Stimulated activated naive CD8-positive, alpha-beta T cell treated with anti-CD3 and anti-CD28 coated beads, Interleukin-15, Interleukin-2, amounts not matched to agents 100 U/mL and 50 U/mL, for 24 hours (primary cell): ENCODE measurements at regions not wholly inside any gene's neighbourhood (a gene's known extent, or its start where the extent isn't known, plus 50 kb on each side); places are given as distances from the start of the nearest gene placed in this dataset.
"Not testable (repeated sequence)": the region's sequence is repeated elsewhere in the genome, so short reads cannot be mapped to it uniquely, and the experiment has no call there.

Experiments used
- ATAC-seq: fragments of 150-1000 bp; cut with Tn5 transposase; one replicate; pipeline ENCODE4 v1.10.0; 2021
- DNase-seq: peaks from one replicate; pipeline ENCODE4 v3.0.0; 2021

DNA sequence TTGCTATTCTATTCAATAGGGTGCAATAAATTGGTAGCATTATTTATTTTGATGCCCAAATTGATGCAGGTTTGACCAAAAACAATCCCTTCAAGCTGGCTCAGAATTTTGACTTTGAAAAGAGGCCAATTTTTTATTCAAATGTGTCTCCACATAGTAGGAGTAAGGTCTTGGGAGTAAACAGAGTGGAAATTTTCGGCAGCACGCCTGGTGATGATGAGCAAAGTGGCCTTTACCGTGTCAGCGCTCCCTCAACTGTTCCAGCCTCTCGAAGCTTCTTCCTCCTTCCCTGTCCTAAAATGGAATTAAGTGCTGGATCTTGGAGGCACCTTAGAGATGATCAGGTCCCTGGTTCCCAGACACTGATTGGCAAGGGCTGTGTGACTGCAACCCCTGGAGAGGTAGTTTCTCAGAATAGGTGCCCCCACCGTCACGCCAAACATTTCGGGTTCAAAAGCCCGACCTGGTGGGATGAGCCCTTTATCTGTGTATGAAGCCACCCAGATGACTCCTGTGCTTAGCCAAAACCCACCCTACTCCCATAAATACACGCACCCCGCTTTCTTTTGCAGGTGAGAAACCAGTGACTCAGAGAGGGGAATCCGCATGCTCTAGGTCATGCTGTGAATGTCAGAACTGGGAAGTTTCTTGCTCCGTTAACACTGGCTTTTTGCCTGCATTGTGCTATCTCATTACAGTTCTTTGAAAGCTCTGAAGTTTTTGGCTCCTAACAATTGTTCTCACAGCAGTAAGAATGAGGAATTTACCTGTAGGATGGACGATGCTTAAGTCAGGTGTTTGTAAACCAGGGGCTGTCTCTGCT lies 89.1 kb downstream of the CRYGS start:
- DNase-seq (no peak), ATAC-seq (no peak)

DNA sequence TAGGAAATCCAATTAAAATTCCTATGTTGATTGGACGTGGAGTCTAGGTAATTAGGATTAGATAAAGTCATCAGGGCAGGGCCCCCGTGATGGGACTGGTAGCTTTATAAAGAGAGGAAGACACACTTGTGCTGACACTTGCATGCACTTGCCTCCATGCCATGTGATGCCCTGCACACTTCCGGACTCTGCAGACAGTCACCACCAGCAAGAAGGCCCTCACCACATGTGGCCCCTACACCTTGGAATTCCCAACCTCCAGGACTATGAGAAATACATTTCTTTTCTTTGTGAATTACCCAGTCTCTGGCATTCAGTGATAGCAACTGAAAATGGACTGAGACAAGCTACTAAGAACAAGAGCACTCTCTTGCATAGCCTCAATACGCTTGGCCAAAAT lies 90.6 kb downstream of the CRYGS start:
- DNase-seq = no peak
- ATAC-seq = no peak

GRCh38 chr3:186452517-186452916 lies 90.5 kb upstream of the DGKG start:
- DNase-seq = no peak
- no peak for ATAC-seq

GRCh38 chr3:186451371-186451770 lies 89.3 kb upstream of the DGKG start:
- ATAC-seq (no peak), DNase-seq (no peak)

DNA sequence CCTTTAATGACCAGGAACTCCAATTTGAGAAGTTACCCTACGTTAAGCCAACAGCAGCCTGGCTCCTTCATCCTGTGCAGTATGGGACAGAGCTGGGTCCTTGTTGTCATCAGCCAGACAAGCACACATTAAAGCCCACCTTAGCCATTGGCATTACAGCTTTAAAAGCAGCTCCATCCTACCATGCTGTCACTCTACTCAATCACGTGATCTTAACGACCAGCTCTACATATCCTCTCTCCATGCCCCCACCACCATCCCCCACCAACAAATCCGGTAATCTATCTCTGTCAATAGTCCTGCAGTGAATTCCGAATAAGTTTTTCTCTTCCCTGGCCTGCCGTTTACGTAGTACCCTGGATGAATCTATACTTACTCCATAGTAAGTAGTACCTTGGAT lies 82.9 kb upstream of the DGKG start:
- DNase-seq = no peak
- no peak for ATAC-seq

GRCh38 chr3:186444288-186444687 lies 82.3 kb upstream of the DGKG start:
- ATAC-seq (no peak), DNase-seq (no peak)

DNA sequence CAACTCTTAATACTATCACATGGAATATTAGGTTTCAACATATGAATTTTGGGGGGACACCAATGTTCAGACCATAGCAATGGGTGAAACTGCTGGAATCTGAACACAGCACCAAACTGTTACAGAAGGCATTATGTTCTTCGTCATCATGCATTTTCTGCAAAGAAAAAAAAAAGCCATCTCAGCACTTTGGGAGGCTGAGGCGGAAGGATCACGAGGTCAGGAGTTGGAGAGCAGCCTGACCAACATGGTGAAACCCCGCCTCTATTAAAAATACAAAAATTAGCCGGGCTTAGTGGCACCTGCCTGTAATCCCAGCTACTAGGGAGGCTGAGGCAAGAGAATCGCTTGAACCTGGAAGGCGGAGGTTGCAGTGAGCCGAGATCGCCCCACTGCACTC lies 80.9 kb upstream of the DGKG start:
- ATAC-seq, DNase-seq: not testable (repeated sequence)

DNA sequence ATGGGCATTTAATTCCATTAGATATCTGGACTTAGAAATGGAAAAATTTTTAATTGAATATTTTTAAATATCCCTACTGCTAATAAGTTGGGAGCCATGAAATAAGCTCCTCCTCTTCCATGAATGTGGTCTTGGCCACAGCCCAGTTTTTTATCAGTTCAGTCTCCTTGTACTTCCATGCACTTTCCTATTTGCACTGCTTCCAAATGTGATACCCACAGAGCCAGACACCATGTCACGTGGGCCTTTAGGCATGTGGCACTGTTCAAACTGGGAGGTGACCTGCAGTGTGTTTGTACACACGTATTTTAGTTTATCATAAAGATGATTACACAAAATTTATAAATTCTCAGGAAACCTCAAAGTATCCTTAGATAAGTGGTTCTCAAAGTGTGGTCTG lies 80.1 kb upstream of the DGKG start:
- no peak for ATAC-seq
- DNase-seq = no peak

- DNase-seq (no peak), ATAC-seq (no peak)
Measured at GRCh38 chr3:186440891-186441290, 78.9 kb upstream of the DGKG start.

DNA sequence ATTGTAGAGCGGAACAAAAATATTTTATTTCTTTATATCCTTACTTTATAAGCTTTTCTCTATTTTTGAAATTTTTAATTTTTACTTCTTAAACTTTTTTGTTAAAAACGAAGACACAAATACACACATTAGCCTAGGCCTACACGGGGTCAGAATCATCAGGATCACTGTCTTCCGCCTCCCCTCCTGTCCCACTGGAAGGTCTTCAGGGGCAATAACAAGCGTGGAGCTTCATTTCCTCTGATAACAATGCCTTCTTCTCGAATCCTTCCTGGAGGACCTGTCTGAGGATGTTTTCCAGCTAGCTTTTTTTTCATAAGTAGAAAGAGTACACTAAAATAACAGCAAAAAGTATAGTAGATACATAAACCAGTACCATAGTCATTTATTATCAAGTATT lies 77.7 kb upstream of the DGKG start:
- no peak for ATAC-seq
- DNase-seq = no peak

DNA sequence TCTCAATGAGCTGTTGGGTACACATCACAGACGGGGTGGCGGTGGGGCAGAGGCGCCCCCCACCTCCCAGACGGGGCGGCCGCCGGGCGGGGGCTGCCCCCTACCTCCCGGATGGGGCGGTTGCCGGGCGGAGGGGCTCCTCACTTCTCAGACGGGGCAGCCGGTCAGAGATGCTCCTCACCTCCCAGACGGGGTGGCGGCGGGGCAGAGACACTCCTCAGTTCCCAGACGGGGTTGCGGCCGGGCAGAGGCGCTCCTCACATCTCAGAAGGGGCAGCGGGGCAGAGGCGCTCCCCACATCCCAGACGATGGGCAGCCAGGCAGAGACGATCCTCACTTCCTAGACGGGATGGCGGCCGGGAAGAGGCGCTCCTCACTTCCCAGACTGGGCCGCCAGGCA lies 73.3 kb upstream of the DGKG start:
- not testable (repeated sequence) for ATAC-seq, DNase-seq

DNA sequence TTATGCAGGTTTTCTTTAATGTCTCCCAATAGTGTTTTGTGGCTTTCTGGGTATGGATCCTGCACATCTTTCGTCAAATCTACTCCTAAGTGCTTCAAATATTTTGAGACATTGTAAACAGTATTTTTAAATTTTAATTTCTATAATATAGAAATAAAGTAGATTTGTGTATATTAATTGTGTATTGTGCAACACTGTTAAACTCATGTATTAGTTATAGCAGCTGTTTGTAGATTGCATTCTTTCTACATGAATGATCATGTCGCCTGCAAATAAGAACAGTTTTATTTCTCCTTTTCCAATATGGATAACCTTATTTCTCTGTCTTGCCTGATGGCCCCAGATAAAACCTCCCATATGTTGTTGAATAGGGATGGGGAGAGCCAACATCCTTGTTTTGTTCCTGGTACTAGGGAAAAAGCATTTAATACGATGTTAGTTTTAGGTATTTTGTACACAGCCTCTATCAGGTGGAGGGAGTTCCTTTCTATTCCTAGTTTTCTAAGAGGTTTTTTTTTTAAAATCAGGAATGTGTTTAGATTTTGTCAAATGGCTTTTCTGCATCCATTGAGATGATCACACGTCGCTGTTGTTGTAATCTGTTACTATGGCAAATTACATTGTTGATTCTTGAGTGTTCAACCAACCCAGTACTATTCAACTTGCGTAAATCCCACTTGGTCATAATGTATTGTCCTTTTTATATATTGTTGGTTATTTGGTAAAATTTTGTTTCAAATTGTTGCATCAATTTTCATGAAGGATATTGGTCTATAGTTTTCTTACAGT lies 71.1 kb upstream of the DGKG start:
- ATAC-seq (no peak), DNase-seq (no peak)

GRCh38 chr3:186432189-186432588 lies 70.2 kb upstream of the DGKG start:
- ATAC-seq (peak; percentile 66), DNase-seq (no peak)

DNA sequence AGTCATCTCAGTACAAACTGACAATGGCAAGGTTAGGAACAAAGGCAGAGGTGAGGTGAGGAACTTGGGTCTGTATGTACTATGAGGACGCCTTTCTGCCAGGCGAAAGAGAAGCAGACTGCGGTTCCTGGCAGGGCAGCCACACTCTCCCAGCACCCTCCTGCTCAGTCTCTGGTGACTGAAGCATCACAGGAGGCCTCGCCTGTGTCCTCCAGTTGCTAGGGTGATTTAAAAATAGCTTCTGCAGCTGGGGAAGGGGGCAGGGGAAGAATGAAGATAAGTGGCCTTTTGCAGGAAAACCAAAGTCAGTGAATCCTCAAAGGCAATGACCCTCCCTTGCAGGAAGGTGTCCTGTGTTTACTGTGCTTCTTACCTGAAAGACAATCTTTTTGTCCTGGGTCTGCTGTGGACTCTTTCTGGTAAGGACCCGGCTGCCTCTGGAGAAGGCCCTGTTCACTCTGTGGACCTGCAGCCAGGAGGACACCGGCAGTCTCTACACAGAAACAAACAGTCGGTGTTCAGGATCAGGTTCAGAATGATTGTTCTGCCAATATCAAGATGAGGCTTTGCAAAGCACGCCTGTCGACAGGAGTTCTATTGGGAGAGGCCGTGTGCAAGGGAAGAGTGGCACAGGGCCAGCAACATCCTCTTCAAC lies 65.7 kb upstream of the DGKG start:
- DNase-seq (no peak), ATAC-seq (no peak)

GRCh38 chr3:186425788-186426730 lies 64.0 kb upstream of the DGKG start:
- no peak for DNase-seq
- ATAC-seq = no peak

- DNase-seq (no peak), ATAC-seq (no peak)
Measured at GRCh38 chr3:186421946-186422345, 59.9 kb upstream of the DGKG start.

GRCh38 chr3:186418671-186419145 lies 56.7 kb upstream of the DGKG start:
- peak; percentile 34 for ATAC-seq
- no peak for DNase-seq

DNA sequence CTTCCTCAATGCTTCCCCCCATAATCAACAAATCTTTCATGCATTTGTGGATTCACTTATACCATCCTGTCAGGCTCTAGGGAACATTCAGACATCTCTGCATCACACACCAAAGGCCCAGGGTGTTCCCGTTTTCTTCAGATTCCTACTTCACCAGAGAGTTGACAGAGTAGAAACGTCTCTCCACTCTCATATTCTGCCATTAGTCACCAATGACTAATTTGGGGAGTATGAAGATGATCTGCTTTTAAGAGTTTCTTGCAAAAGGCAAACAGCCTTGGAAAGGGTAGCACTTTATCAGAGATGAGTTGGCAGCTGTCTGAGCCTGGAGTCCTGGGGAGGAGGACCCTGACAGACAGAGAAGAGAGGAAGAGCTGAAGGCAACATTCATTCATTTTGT lies 55.8 kb upstream of the DGKG start:
- peak; percentile 84 for ATAC-seq

GRCh38 chr3:186414735-186415419 lies 52.8 kb upstream of the DGKG start:
- DNase-seq = no peak
- no peak for ATAC-seq

More for the DNA sequence above, 55.8 kb upstream of the DGKG start:
- no peak for DNase-seq

DNA sequence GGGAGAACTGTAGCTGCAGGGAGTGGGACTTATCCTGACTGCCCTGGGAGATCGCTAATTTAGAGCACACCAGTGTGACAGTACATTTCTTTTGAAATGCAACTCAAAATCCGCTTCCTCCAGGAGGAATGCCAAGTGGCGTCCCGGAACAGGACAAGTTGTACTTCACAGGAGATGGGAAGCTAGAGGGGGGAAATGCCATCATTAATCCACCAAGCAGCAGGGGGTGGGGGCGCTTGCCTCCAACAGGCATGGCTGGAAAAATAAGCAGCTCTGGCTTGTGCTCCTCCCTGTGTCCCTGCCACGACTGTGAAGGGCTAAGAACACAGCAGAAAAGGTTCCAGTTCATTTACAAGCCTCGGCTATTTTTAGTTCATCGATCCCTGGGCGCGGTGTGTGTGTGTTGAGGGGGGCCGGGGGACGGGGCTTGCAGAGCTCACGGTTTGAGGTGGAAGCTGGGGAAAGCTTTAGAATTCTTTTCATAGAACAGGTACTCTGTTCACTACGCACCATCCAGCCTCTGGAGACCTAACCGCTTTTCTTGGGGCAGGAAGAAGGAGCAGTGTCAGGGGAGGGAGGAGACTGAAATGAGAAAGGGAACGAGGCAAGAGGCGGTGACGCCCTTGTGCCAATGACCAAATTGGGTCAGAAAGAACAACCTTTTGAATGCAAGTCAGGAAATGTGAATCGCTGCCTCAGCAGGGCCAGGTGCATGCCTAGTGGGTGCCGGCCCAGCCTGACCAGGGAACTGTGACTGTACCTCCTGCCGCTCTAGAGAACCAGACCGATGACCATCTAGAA lies 51.8 kb upstream of the DGKG start:
- peak; percentile 34 for ATAC-seq
- DNase-seq = peak; percentile 14
